Right lobe of liver (tissue), 6 donors: ENCODE measurements at regions not wholly inside any gene's neighbourhood (a gene's known extent, or its start where the extent isn't known, plus 50 kb on each side); places are given as distances from the start of the nearest gene placed in this dataset.
"Not testable (repeated sequence)": the region's sequence is repeated elsewhere in the genome, so short reads cannot be mapped to it uniquely, and the experiment has no call there.

Experiments
- ATAC-seq, 4 donors: fragments of 200-7000 bp; cut with Tn5 transposase; one replicate each; pipeline ENCODE4 v1.9.1; 2020; ENCODE audit warnings: mild to moderate bottlenecking in 4 of 4, moderate library complexity in 4 of 4
- DNase-seq, 3 donors: peaks; one replicate each; pipeline ENCODE4 v3.0.0-alpha.2; 2020
- H3K27ac ChIP-seq, 3 donors: fragments of 200-600 bp; one replicate each; pipeline ENCODE4 v1.8.0; 2022
- H3K27me3 ChIP-seq, 2 donors: fragments of 200-600 bp; one replicate each; pipeline ENCODE4 v1.8.0; 2022
- H3K36me3 ChIP-seq, 4 donors: fragments of 200-600 bp; sonication (generic) in 1 of 4; one replicate each; pipeline versions ENCODE4 v1.5.1 to v1.8.0; 2017 to 2022; ENCODE audit warnings: control low read depth in 1 of 4
- H3K4me1 ChIP-seq, 4 donors: fragments of 200-600 bp; sonication (generic) in 1 of 4; one replicate each; pipeline versions ENCODE4 v1.5.1 to v1.8.0; 2017 to 2022; ENCODE audit warnings: control low read depth in 1 of 4
- H3K4me3 ChIP-seq, 3 donors: fragments of 200-600 bp; one replicate each; pipeline ENCODE4 v1.8.0; 2022
- H3K9me3 ChIP-seq, 4 donors: fragments of 200-600 bp; sonication (generic) in 1 of 4; one replicate each; pipeline versions ENCODE4 v1.5.1 to v1.8.0; 2017 to 2022; ENCODE audit warnings: control low read depth in 1 of 4
- POLR2A ChIP-seq: fragments of 450-650 bp; IDR thresholded peaks from one replicate; pipeline ENCODE4 v1.6.1; 2017; ENCODE audit warnings: antibody characterized with exemption, mild to moderate bottlenecking
- WGBS: methylation state at CpG from one replicate; pipeline ENCODE4 v1.1.6; 2018; ENCODE audit warnings: low coverage, low lambda C conversion rate; ENCODE audit not compliant: insufficient coverage; ENCODE audit errors: missing lambda C conversion rate; 5-methylcytosine and 5-hydroxymethylcytosine counted together
- intact Hi-C, 2 donors: fragments of 100-400 bp; cut with DNase I; formaldehyde crosslinking; loops; one replicate each; pipeline versions ENCODE4 v1.11.2 to v1.14.1; 2022
- TF ChIP-seq, protein P1 (sequence below), 4 donors: fragments of 200-600 bp in 3 of 4; fragments of 450-650 bp in 1 of 4; IDR thresholded peaks; one replicate each; pipeline versions ENCODE4 v1.5.1 to v1.8.0; 2016 to 2022; ENCODE audit warnings: antibody characterized with exemption in 4 of 4, mild to moderate bottlenecking in 2 of 4
- donor health status: DM: no; HTN: yes; CAD: no.
- donor health status: DM: no; HTN: no; CAD: no.
- donor health status: DM: no; HTN: no; CAD: no.
- donor health status: DM: no; HTN: yes; CAD: no.
- donor health status: DM: no; HTN: yes; CAD: no.

- 89% methylated on average over 2 of the region's 2 CpGs for WGBS
- H3K4me1 ChIP-seq: no peaks in the 10 kb centered on the region
- H3K9me3 ChIP-seq: no peaks in the 10 kb centered on the region
- H3K27me3 ChIP-seq: no peaks in the 10 kb centered on the region
- intact Hi-C loops: no loop called here
- H3K27ac ChIP-seq: no peak overlapping the region
- H3K4me3 ChIP-seq: no peak overlapping the region
- no peaks in the 10 kb centered on the region for H3K36me3 ChIP-seq
- ATAC-seq: no peak
- TF ChIP-seq, protein P1, sequence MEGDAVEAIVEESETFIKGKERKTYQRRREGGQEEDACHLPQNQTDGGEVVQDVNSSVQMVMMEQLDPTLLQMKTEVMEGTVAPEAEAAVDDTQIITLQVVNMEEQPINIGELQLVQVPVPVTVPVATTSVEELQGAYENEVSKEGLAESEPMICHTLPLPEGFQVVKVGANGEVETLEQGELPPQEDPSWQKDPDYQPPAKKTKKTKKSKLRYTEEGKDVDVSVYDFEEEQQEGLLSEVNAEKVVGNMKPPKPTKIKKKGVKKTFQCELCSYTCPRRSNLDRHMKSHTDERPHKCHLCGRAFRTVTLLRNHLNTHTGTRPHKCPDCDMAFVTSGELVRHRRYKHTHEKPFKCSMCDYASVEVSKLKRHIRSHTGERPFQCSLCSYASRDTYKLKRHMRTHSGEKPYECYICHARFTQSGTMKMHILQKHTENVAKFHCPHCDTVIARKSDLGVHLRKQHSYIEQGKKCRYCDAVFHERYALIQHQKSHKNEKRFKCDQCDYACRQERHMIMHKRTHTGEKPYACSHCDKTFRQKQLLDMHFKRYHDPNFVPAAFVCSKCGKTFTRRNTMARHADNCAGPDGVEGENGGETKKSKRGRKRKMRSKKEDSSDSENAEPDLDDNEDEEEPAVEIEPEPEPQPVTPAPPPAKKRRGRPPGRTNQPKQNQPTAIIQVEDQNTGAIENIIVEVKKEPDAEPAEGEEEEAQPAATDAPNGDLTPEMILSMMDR (IDR thresholded peaks at IDR 0.05): no peak
- no peak for TF ChIP-seq POLR2A
- DNase-seq: no peak
These were observed 160.1 kb upstream of the ACTBL2 start for GRCh38 chr5:57642698-57643097.

DNA sequence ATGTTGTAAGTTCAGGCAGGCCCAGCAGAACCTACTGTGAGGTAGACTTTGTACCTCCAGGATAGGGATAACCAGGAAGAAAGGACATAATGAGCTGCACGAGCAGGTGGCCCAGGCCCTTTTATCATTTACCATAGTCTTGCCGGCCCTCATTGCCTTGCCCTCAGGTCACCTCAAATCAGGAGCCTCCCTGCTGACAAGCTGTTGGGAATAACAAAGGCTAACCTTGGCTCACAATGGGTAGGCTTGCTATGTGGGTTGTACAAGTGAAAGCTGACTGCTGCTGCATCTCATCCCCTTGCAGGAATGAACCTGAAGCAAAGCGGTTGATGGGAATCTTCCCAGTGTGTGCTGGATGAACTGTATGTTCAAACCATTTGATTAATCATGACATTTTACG lies 159.5 kb upstream of the ACTBL2 start:
- TF ChIP-seq POLR2A: no peak
- TF ChIP-seq, protein P1 (IDR thresholded peaks at IDR 0.05): no peak
- Histone ChIP-seq H3K27ac (no peak overlapping the region), H3K9me3 (no peaks in the 10 kb centered on the region), H3K4me1 (no peaks in the 10 kb centered on the region), H3K36me3 (no peaks in the 10 kb centered on the region), H3K4me3 (no peak overlapping the region), H3K27me3 (no peaks in the 10 kb centered on the region)
- DNase-seq: no peak
- no peak for ATAC-seq
- 90% methylated on average over 2 of the region's 4 CpGs for WGBS
- intact Hi-C loops: no loop called here

DNA sequence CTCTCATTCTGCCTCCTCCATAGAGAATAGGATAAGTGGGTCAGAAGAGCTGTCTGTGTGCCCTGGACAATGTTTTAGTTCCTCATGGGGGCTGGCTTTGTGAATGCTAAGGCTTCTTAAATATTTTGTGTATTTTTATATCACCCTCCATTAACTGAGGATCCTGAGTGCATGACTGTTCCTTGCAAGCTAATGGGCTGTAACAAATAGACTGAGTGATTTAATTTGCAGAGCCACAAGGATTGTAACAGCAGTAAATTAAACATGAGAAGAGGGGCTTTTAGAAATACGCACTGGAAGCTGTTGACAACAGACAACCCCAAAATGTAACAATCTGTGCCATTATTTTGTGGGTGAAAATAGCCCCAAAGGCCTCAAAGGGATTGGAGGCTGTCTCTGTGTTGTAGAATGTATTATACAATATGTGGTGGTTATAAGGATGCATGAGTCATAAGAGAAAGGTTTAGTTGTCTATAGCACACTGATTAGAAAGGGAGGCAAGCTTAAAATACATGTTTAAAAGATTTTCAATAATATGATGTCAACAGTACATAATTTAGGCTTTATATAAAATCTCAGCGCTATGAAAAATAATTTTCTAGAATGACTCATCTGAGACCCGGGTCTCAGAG lies 152.7 kb upstream of the ACTBL2 start:
- no peak overlapping the region for H3K27ac ChIP-seq
- no peaks in the 10 kb centered on the region for H3K27me3 ChIP-seq
- H3K36me3 ChIP-seq: no peaks in the 10 kb centered on the region
- intact Hi-C loops: no loop called here
- H3K4me1 ChIP-seq: no peaks in the 10 kb centered on the region
- 89% methylated on average over 3 of the region's 3 CpGs for WGBS
- no peaks in the 10 kb centered on the region for H3K9me3 ChIP-seq
- TF ChIP-seq, protein P1 (IDR thresholded peaks at IDR 0.05): no peak
- TF ChIP-seq POLR2A: no peak
- no peak for ATAC-seq
- no peak overlapping the region for H3K4me3 ChIP-seq
- no peak for DNase-seq

- H3K4me1 ChIP-seq: no peaks in the 10 kb centered on the region
- H3K27me3 ChIP-seq: no peaks in the 10 kb centered on the region
- DNase-seq (no peak), ATAC-seq (no peak)
- TF ChIP-seq, protein P1 (IDR thresholded peaks at IDR 0.05): no peak
- TF ChIP-seq POLR2A: no peak
- no peak overlapping the region for H3K27ac ChIP-seq
- 50% methylated on average over 1 of the region's 1 CpG for WGBS
- no peaks in the 10 kb centered on the region for H3K9me3 ChIP-seq
- intact Hi-C loops: no loop called here
- H3K4me3 ChIP-seq: no peak overlapping the region
- H3K36me3 ChIP-seq: no peaks in the 10 kb centered on the region
These were observed 150.3 kb upstream of the ACTBL2 start for GRCh38 chr5:57632937-57633336.

- H3K27me3 ChIP-seq, H3K4me3 ChIP-seq, H3K27ac ChIP-seq, H3K9me3 ChIP-seq, DNase-seq, H3K4me1 ChIP-seq, intact Hi-C loops, ATAC-seq, H3K36me3 ChIP-seq: not testable (repeated sequence)
These were observed 148.5 kb upstream of the ACTBL2 start for GRCh38 chr5:57631139-57631538.
